ENCODE measurements at regions not wholly inside any gene's neighbourhood (a gene's known extent, or its start where the extent isn't known, plus 50 kb on each side); places are given as distances from the start of the nearest gene placed in this dataset.
"Not testable (repeated sequence)": the region's sequence is repeated elsewhere in the genome, so short reads cannot be mapped to it uniquely, and the experiment has no call there.

DNA sequence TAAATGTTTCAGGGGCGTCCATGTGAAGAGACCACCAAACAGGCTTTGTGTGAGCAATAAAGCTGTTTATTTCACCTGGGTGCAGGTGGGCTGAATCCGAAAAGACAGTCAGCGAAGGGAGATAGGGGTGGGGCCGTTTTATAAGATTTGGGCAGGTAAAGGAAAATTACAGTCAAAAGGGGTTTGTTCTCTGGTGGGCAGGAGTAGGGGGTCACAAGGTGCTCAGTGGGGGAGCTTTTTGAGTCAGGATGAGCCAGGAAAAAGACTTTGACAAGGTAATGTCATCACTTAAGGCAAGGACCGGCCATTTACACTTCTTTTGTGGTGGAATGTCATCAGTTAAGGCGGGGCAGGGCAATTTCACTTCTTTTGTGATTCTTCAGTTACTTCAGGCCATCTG is 542.4 kb upstream of the BOD1L1 start:
- not testable (repeated sequence) for H3K9me2 ChIP-seq (ENCODE audit: insufficient read depth); DNase-seq (ENCODE audit: low spot score); H3K4me3 ChIP-seq; H3K79me2 ChIP-seq (replicated peaks; ENCODE audit: insufficient read depth); H3K36me3 Mint-ChIP-seq (ENCODE audit: low read depth); H2AFZ ChIP-seq; ATAC-seq; H3K27me3 ChIP-seq (ENCODE audit: insufficient read depth); H3K27me3 Mint-ChIP-seq (ENCODE audit: insufficient read depth, low read depth, poor library complexity); H3K36me3 ChIP-seq (ENCODE audit: insufficient read depth); H4K20me1 ChIP-seq (replicated peaks; ENCODE audit: insufficient read depth); H3F3A ChIP-seq (replicated peaks; ENCODE audit: low read depth); H3K9me3 Mint-ChIP-seq; H3K4me3 Mint-ChIP-seq
- H3K4me1 Mint-ChIP-seq = peaks cover 28% of the 10 kb centered on the region
- H3K4me1 ChIP-seq (ENCODE audit: insufficient read depth) = peaks cover 24% of the 10 kb centered on the region
- 0 out of 2 replicates have a peak, but pooled peaks have one; percentile 17 for TF ChIP-seq NANOG (IDR thresholded peaks at IDR 0.05; ENCODE audit: borderline replicate concordance)
- peak overlapping the region; percentile 90 for H3K27ac ChIP-seq (ENCODE audit: low read depth)
- peak overlapping the region; percentile 50; the same call in 1 of the 2 replicates for H3K27ac Mint-ChIP-seq
- peak overlapping the region; percentile 48; the same call in 1 of the 2 replicates for H3K4me2 ChIP-seq

DNA sequence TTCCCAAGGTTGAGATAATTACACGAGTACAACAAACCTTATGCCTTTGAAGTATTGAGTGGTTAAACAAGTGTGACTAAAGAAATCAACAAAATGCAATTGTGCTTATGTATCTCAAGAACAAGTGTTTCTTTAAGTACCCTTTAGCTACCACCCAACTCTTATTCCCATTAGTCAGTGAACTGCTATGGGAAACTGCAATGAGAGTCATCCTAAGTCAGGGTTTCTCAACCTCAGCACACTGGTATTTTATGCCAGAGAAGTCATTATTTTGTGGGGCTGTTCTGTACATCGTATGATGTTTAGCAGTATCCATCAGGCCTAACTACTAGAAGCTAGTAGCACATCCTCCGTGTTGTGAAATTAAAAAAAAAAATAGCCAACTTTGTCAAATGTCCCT is 549.1 kb upstream of the BOD1L1 start:
- peaks cover 5% of the 10 kb centered on the region for H3K27me3 Mint-ChIP-seq (ENCODE audit: insufficient read depth, low read depth, poor library complexity)
- DNase-seq (ENCODE audit: low spot score) = no peak
- peaks cover 51% of the 10 kb centered on the region for H3K4me1 Mint-ChIP-seq
- no peaks in the 10 kb centered on the region for H3K79me2 ChIP-seq (replicated peaks; ENCODE audit: insufficient read depth)
- no peaks in the 10 kb centered on the region for H3K36me3 Mint-ChIP-seq (ENCODE audit: low read depth)
- peaks cover 46% of the 10 kb centered on the region for H3K4me1 ChIP-seq (ENCODE audit: insufficient read depth)
- H3K36me3 ChIP-seq (ENCODE audit: insufficient read depth) = no peaks in the 10 kb centered on the region
- no peak overlapping the region for H3K4me3 Mint-ChIP-seq
- ATAC-seq = no peak
- no peak overlapping the region for H3K4me3 ChIP-seq
- no peaks in the 10 kb centered on the region for H3F3A ChIP-seq (replicated peaks; ENCODE audit: low read depth)
- no peaks in the 10 kb centered on the region for H3K27me3 ChIP-seq (ENCODE audit: insufficient read depth)
- no peaks in the 10 kb centered on the region for H3K9me3 Mint-ChIP-seq
- H3K9me2 ChIP-seq (ENCODE audit: insufficient read depth) = no peaks in the 10 kb centered on the region
- H3K27ac ChIP-seq (ENCODE audit: low read depth) = no peak overlapping the region
- H3K4me2 ChIP-seq = no peak overlapping the region
- H3K27ac Mint-ChIP-seq = no peak overlapping the region
- no peak overlapping the region for H2AFZ ChIP-seq
- no peaks in the 10 kb centered on the region for H4K20me1 ChIP-seq (replicated peaks; ENCODE audit: insufficient read depth)
- TF ChIP-seq ZNF331 (CRISPR knock-in tag; IDR thresholded peaks at IDR 0.05; ENCODE audit: low read depth) = no peak
- TF ChIP-seq, protein P1, sequence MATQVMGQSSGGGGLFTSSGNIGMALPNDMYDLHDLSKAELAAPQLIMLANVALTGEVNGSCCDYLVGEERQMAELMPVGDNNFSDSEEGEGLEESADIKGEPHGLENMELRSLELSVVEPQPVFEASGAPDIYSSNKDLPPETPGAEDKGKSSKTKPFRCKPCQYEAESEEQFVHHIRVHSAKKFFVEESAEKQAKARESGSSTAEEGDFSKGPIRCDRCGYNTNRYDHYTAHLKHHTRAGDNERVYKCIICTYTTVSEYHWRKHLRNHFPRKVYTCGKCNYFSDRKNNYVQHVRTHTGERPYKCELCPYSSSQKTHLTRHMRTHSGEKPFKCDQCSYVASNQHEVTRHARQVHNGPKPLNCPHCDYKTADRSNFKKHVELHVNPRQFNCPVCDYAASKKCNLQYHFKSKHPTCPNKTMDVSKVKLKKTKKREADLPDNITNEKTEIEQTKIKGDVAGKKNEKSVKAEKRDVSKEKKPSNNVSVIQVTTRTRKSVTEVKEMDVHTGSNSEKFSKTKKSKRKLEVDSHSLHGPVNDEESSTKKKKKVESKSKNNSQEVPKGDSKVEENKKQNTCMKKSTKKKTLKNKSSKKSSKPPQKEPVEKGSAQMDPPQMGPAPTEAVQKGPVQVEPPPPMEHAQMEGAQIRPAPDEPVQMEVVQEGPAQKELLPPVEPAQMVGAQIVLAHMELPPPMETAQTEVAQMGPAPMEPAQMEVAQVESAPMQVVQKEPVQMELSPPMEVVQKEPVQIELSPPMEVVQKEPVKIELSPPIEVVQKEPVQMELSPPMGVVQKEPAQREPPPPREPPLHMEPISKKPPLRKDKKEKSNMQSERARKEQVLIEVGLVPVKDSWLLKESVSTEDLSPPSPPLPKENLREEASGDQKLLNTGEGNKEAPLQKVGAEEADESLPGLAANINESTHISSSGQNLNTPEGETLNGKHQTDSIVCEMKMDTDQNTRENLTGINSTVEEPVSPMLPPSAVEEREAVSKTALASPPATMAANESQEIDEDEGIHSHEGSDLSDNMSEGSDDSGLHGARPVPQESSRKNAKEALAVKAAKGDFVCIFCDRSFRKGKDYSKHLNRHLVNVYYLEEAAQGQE (IDR thresholded peaks at IDR 0.05; ENCODE audit: unreplicated experiment) = no peak
- TF ChIP-seq, protein P2, sequence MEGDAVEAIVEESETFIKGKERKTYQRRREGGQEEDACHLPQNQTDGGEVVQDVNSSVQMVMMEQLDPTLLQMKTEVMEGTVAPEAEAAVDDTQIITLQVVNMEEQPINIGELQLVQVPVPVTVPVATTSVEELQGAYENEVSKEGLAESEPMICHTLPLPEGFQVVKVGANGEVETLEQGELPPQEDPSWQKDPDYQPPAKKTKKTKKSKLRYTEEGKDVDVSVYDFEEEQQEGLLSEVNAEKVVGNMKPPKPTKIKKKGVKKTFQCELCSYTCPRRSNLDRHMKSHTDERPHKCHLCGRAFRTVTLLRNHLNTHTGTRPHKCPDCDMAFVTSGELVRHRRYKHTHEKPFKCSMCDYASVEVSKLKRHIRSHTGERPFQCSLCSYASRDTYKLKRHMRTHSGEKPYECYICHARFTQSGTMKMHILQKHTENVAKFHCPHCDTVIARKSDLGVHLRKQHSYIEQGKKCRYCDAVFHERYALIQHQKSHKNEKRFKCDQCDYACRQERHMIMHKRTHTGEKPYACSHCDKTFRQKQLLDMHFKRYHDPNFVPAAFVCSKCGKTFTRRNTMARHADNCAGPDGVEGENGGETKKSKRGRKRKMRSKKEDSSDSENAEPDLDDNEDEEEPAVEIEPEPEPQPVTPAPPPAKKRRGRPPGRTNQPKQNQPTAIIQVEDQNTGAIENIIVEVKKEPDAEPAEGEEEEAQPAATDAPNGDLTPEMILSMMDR (conservative IDR thresholded peaks at IDR 0.05; ENCODE audit: low read depth in 2 of 2) = no peak
- TF ChIP-seq POLR2AphosphoS5 (IDR thresholded peaks at IDR 0.05; ENCODE audit: low read depth) = no peak
- TF ChIP-seq NANOG (IDR thresholded peaks at IDR 0.05; ENCODE audit: borderline replicate concordance) = no peak
- TF ChIP-seq, protein P3, sequence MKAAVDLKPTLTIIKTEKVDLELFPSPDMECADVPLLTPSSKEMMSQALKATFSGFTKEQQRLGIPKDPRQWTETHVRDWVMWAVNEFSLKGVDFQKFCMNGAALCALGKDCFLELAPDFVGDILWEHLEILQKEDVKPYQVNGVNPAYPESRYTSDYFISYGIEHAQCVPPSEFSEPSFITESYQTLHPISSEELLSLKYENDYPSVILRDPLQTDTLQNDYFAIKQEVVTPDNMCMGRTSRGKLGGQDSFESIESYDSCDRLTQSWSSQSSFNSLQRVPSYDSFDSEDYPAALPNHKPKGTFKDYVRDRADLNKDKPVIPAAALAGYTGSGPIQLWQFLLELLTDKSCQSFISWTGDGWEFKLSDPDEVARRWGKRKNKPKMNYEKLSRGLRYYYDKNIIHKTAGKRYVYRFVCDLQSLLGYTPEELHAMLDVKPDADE (IDR thresholded peaks at IDR 0.05) = no peak
- TF ChIP-seq CREB1 (CRISPR knock-in tag; IDR thresholded peaks at IDR 0.05; ENCODE audit: low read depth) = no peak
- TF ChIP-seq EZH2 (IDR thresholded peaks at IDR 0.05; ENCODE audit: low read depth, unreplicated experiment) = no peak
- TF ChIP-seq ZNF114 (CRISPR knock-in tag; IDR thresholded peaks at IDR 0.05) = no peak
- no peak for TF ChIP-seq STAT1 (IDR thresholded peaks at IDR 0.05; ENCODE audit: unreplicated experiment)
- no peak for TF ChIP-seq EZH2phosphoT487 (IDR thresholded peaks at IDR 0.05; ENCODE audit: unreplicated experiment)

Data from GM23338 (cell line).